ENCODE measurements at regions not wholly inside any gene's neighbourhood (a gene's known extent, or its start where the extent isn't known, plus 50 kb on each side); places are given as distances from the start of the nearest gene placed in this dataset.

GRCh38 chr6:227074-227782, 65.1 kb upstream of the DUSP22 start:
- no peak for DNase-seq

DNA sequence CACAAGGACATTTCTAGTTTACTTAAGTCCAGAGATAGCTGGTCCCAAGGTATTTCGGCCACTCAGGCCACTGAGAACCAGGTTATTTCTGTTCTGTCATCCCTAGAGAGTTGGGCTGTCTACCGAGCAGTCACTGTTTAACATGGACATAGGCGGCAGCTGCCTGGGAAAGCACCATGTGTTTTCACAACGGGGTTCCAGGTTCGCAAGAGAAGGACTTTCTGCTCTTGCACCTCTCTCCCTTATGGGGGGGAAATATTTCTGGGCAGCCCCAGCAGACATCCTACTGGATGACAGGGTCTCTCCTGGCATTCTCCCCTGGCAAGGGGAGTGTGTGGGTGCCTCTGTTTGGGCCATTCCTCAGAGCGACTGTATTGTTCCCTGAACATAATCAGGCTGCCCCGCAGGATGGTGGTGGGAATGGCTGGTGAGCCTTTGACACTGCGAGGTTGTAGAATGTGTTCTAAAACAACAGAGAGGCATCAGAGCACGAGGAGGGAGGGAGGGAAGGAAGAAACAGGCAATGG, 64.4 kb upstream of the DUSP22 start:
- DNase-seq: no peak

GRCh38 chr6:228881-229651, 63.2 kb upstream of the DUSP22 start:
- no peak for DNase-seq

- no peak for DNase-seq
These were observed 60.5 kb upstream of the DUSP22 start for GRCh38 chr6:231779-232178.

DNA sequence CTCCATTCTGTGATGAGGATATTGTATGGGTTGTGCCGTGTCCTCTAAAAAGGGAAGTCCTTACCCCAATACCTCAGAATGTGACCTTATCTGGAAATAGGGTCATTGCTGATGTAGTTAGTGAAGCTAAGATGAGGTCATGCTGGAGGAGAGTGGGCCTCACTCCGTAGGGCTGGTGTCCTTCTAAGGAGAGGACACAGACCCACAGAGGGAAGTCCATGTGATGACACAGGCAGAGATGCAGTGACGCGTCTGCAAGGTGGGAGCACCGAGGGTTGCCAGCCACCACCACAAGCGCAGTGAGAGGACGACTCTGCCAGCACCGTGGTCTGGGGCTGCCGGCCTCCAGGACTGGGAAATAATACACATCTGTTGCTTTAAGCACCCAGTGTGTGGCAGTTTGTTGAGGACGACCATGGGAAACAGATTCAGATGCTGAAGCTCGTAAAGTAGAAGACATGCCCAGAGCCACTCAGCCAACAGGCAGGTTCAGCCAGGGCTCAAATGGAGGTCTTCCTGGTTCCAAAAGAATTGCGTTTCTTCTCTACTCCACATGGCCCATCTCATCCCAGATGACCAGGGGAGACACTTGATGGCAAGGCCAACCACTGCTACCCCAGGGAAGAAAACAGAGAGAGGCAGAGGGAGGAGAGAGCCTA, 59.2 kb upstream of the DUSP22 start:
- no peak for DNase-seq

DNA sequence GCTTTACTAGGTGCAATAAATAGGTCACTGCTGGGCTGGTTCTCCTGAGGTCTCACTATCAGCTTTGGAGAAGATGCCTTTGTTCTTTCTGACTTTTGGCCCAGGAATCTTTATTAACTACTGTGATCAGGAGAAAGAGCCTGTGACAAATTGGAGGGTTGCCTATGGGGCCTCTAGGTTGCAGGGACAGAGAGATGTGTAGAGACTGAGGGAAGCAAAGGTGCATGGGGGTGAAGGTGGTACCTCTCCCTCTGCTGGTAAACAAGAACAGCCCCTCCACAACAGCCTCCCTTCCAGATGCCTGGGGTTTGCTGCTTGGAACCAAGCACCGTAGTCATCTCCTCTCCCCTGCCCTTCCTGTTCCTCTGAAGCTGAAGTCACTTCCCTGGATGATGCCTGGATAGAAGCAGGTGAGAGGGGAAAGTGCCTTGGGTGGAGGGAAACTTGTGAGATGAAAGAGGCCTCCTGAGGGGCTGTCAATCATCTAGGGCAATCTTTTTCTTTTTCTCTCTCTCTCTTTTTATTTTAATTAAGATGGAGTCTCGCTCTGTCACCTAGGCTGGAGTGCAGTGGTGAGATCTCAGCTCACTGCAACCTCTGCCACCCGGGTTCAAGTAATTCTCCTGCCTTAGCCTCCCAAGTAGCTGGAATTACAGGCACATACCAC, 57.4 kb upstream of the DUSP22 start:
- no peak for DNase-seq

- DNase-seq: no peak
These were observed 56.4 kb upstream of the DUSP22 start for GRCh38 chr6:235763-236360.

- DNase-seq: no peak
These were observed 55.8 kb upstream of the DUSP22 start for GRCh38 chr6:236519-236918.

DNA sequence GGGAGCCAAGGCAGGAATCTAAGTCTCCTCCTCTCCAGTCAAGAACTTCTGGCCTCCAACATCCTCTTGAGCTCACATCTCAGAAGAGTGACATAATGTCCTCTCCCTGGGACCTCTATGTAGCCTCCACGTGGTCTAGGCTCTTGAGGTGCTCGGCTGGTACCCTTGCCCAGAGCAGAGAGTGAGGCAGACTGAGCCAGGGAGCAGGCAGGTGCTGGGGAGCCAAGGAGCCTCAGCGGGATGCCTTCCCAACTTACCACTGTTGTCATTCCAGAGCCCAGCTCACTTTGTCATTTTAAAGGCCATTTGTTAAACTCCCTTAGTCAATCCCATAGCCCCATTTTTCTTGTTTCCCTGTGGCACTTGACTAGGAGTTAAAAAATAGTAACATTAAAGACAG, 52.1 kb upstream of the DUSP22 start:
- DNase-seq: no peak

- DNase-seq: no peak
These were observed 50.9 kb upstream of the DUSP22 start for GRCh38 chr6:241336-241865.

Data from right forelimb (tissue), 1 donor.